Mesothelial cell of epicardium (in vitro differentiated cells): ENCODE measurements at regions not wholly inside any gene's neighbourhood (a gene's known extent, or its start where the extent isn't known, plus 50 kb on each side); places are given as distances from the start of the nearest gene placed in this dataset.

ENCODE experiments used
- DNase-seq, 2 experiments: peaks; one replicate each; pipeline ENCODE4 v3.0.0; 2021; ENCODE audit warnings: low spot score in 2 of 2; ENCODE audit not compliant: unreplicated experiment in 2 of 2
- H3K27ac Mint-ChIP-seq: 2 replicates; pipeline ENCODE4 v1.8.0; 2021; ENCODE audit warnings: mixed read lengths
- H3K27me3 Mint-ChIP-seq: 2 replicates; pipeline ENCODE4 v1.8.0; 2021; ENCODE audit warnings: low read depth, mixed read lengths
- H3K36me3 Mint-ChIP-seq: 2 replicates; pipeline ENCODE4 v1.8.0; 2021; ENCODE audit warnings: mixed read lengths
- H3K4me1 Mint-ChIP-seq: 2 replicates; pipeline ENCODE4 v1.8.0; 2021; ENCODE audit warnings: mixed read lengths
- H3K4me3 Mint-ChIP-seq: 2 replicates; pipeline ENCODE4 v1.8.0; 2021; ENCODE audit warnings: mild to moderate bottlenecking, moderate library complexity, mixed read lengths
- H3K9me3 Mint-ChIP-seq: 2 replicates; pipeline ENCODE4 v1.8.0; 2021; ENCODE audit warnings: mixed read lengths
- TF ChIP-seq, protein P1 (sequence below): fragments of 200-600 bp; sonication (generic); IDR thresholded peaks from one replicate; pipeline ENCODE4 v1.5.0; 2021; ENCODE audit warnings: antibody characterized with exemption; ENCODE audit not compliant: unreplicated experiment

- TF ChIP-seq, protein P1, sequence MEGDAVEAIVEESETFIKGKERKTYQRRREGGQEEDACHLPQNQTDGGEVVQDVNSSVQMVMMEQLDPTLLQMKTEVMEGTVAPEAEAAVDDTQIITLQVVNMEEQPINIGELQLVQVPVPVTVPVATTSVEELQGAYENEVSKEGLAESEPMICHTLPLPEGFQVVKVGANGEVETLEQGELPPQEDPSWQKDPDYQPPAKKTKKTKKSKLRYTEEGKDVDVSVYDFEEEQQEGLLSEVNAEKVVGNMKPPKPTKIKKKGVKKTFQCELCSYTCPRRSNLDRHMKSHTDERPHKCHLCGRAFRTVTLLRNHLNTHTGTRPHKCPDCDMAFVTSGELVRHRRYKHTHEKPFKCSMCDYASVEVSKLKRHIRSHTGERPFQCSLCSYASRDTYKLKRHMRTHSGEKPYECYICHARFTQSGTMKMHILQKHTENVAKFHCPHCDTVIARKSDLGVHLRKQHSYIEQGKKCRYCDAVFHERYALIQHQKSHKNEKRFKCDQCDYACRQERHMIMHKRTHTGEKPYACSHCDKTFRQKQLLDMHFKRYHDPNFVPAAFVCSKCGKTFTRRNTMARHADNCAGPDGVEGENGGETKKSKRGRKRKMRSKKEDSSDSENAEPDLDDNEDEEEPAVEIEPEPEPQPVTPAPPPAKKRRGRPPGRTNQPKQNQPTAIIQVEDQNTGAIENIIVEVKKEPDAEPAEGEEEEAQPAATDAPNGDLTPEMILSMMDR: no peak
- H3K4me1 Mint-ChIP-seq: no peaks in the 10 kb centered on the region
- H3K27ac Mint-ChIP-seq: no peak overlapping the region
- no peak for DNase-seq
- H3K4me3 Mint-ChIP-seq: no peak overlapping the region
- no peaks in the 10 kb centered on the region for H3K27me3 Mint-ChIP-seq
- H3K9me3 Mint-ChIP-seq: peaks cover 36% of the 10 kb centered on the region
- peaks cover 4% of the 10 kb centered on the region for H3K36me3 Mint-ChIP-seq
Measured at GRCh38 chr20:7010527-7010926, 243.0 kb downstream of the BMP2 start.

- H3K4me1 Mint-ChIP-seq: no peaks in the 10 kb centered on the region
- H3K4me3 Mint-ChIP-seq: no peak overlapping the region
- H3K27me3 Mint-ChIP-seq: no peaks in the 10 kb centered on the region
- H3K36me3 Mint-ChIP-seq: no peaks in the 10 kb centered on the region
- no peak overlapping the region for H3K27ac Mint-ChIP-seq
- peaks cover under 1% of the 10 kb centered on the region for H3K9me3 Mint-ChIP-seq
- TF ChIP-seq, protein P1: no peak
- no peak for DNase-seq
Measured at GRCh38 chr20:7015257-7015656, 247.8 kb downstream of the BMP2 start.

GRCh38 chr20:7022597-7022996, 255.1 kb downstream of the BMP2 start:
- H3K27me3 Mint-ChIP-seq: no peaks in the 10 kb centered on the region
- no peak overlapping the region for H3K27ac Mint-ChIP-seq
- peaks cover 5% of the 10 kb centered on the region for H3K36me3 Mint-ChIP-seq
- H3K9me3 Mint-ChIP-seq: peaks cover 28% of the 10 kb centered on the region
- TF ChIP-seq, protein P1: no peak
- H3K4me1 Mint-ChIP-seq: no peaks in the 10 kb centered on the region
- DNase-seq: no peak
- no peak overlapping the region for H3K4me3 Mint-ChIP-seq

DNA sequence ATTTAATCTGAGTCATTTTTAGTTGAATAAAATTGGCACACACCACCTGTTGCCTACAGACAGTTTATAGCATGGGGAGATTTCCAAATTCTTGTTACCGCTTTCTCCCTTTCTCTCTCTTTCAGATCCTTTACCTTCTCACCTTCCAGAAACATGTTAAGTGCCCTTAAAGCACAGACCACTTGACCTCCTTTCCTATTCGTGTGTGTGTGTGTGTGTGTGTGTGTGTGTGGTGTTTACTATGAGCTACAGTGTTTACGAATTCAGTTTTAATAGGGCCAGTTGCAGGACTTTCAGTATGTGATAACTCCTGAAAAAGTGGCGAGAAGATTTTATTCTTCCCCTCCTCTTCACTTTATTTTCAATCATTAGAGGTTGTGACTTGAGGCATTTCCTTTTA, 258.1 kb downstream of the BMP2 start:
- no peaks in the 10 kb centered on the region for H3K27me3 Mint-ChIP-seq
- peaks cover 28% of the 10 kb centered on the region for H3K9me3 Mint-ChIP-seq
- no peak overlapping the region for H3K4me3 Mint-ChIP-seq
- H3K4me1 Mint-ChIP-seq: no peaks in the 10 kb centered on the region
- peaks cover 5% of the 10 kb centered on the region for H3K36me3 Mint-ChIP-seq
- DNase-seq: no peak
- no peak overlapping the region for H3K27ac Mint-ChIP-seq
- TF ChIP-seq, protein P1: no peak

- TF ChIP-seq, protein P1: no peak
- Mint-ChIP-seq H3K27ac (no peak overlapping the region), H3K4me3 (no peak overlapping the region), H3K27me3 (no peaks in the 10 kb centered on the region), H3K9me3 (peaks cover 7% of the 10 kb centered on the region), H3K36me3 (no peaks in the 10 kb centered on the region), H3K4me1 (no peaks in the 10 kb centered on the region)
- no peak for DNase-seq
Measured at GRCh38 chr20:7029019-7029418, 261.5 kb downstream of the BMP2 start.

GRCh38 chr20:7031222-7031621, 263.7 kb downstream of the BMP2 start:
- H3K4me1 Mint-ChIP-seq: no peaks in the 10 kb centered on the region
- peaks cover 13% of the 10 kb centered on the region for H3K9me3 Mint-ChIP-seq
- H3K36me3 Mint-ChIP-seq: no peaks in the 10 kb centered on the region
- no peak overlapping the region for H3K27ac Mint-ChIP-seq
- DNase-seq: no peak
- no peak overlapping the region for H3K4me3 Mint-ChIP-seq
- H3K27me3 Mint-ChIP-seq: no peaks in the 10 kb centered on the region
- TF ChIP-seq, protein P1: no peak
